Endodermal cell (in vitro differentiated cells): ENCODE measurements at regions not wholly inside any gene's neighbourhood (a gene's known extent, or its start where the extent isn't known, plus 50 kb on each side); places are given as distances from the start of the nearest gene placed in this dataset.

Source experiments
- DNase-seq: peaks from one replicate; pipeline ENCODE4 v3.0.0-alpha.2; 2017
- H3K27ac ChIP-seq: 2 replicates; pipeline ENCODE4 v1.5.1; 2013; ENCODE audit warnings: mild to moderate bottlenecking, low read depth, low read length, moderate library complexity
- H3K27me3 ChIP-seq: 2 replicates; pipeline ENCODE4 v1.6.1; 2013; ENCODE audit warnings: mild to moderate bottlenecking, low read length, moderate library complexity; ENCODE audit not compliant: insufficient read depth, control insufficient read depth, poor library complexity, severe bottlenecking
- H3K36me3 ChIP-seq: 2 replicates; pipeline ENCODE4 v1.7.0; 2013; ENCODE audit warnings: mild to moderate bottlenecking, low read length, moderate library complexity; ENCODE audit not compliant: control insufficient read depth, insufficient read depth
- H3K4me1 ChIP-seq: one replicate; pipeline ENCODE4 v1.7.0; 2013; ENCODE audit warnings: low read length; ENCODE audit not compliant: control insufficient read depth, insufficient read depth
- H3K4me3 ChIP-seq: 2 replicates; pipeline ENCODE4 v1.5.1; 2013; ENCODE audit warnings: mild to moderate bottlenecking, low read length, moderate library complexity
- H3K9ac ChIP-seq: 2 replicates; pipeline ENCODE4 v1.6.1; 2013; ENCODE audit warnings: mild to moderate bottlenecking, low read length, moderate library complexity; ENCODE audit not compliant: poor library complexity, severe bottlenecking; ENCODE audit errors: extremely low read depth
- H3K9me3 ChIP-seq: 2 replicates; pipeline ENCODE4 v1.6.1; 2013; ENCODE audit warnings: mild to moderate bottlenecking, low read length, moderate library complexity; ENCODE audit not compliant: control insufficient read depth
- H3K27ac Mint-ChIP-seq: 2 replicates; pipeline ENCODE4 v1.8.0; 2020; ENCODE audit warnings: mixed read lengths
- H3K27me3 Mint-ChIP-seq: 2 replicates; pipeline ENCODE4 v1.8.0; 2021; ENCODE audit warnings: mild to moderate bottlenecking, mixed read lengths; ENCODE audit not compliant: insufficient read depth
- H3K36me3 Mint-ChIP-seq: 2 replicates; pipeline ENCODE4 v1.8.0; 2020; ENCODE audit warnings: low read depth, mixed read lengths
- H3K4me1 Mint-ChIP-seq: 2 replicates; pipeline ENCODE4 v1.8.0; 2020; ENCODE audit warnings: mixed read lengths
- H3K4me3 Mint-ChIP-seq: 2 replicates; pipeline ENCODE4 v1.8.0; 2020; ENCODE audit warnings: mild to moderate bottlenecking, moderate library complexity, mixed read lengths
- H3K9me3 Mint-ChIP-seq: 2 replicates; pipeline ENCODE4 v1.8.0; 2020; ENCODE audit warnings: mild to moderate bottlenecking, mixed read lengths
- CTCF ChIP-seq: fragments of 200-600 bp; sonication (generic); conservative IDR thresholded peaks from 2 replicates; pipeline ENCODE4 v1.5.0; 2021; ENCODE audit warnings: antibody characterized with exemption, mild to moderate bottlenecking
- WGBS, 2 experiments: methylation state at CpG; one replicate each; pipeline versions ENCODE4 v1.1.5 to v1.1.7; 2013; ENCODE audit warnings: missing lambda C conversion rate in 2 of 2, mixed read lengths in 1 of 2; ENCODE audit not compliant: insufficient coverage in 1 of 2, insufficient read length in 1 of 2; 5-methylcytosine and 5-hydroxymethylcytosine counted together

- Mint-ChIP-seq H3K36me3 (no peaks in the 10 kb centered on the region), H3K9me3 (no peaks in the 10 kb centered on the region), H3K4me1 (no peaks in the 10 kb centered on the region), H3K27me3 (no peaks in the 10 kb centered on the region), H3K27ac (no peak overlapping the region), H3K4me3 (no peak overlapping the region)
- H3K27me3 ChIP-seq = no peaks in the 10 kb centered on the region
- H3K4me1 ChIP-seq = no peaks in the 10 kb centered on the region
- H3K9ac ChIP-seq = no peak overlapping the region
- no peaks in the 10 kb centered on the region for H3K36me3 ChIP-seq
- H3K27ac ChIP-seq = no peak overlapping the region
- WGBS, 2 experiments = 85% methylated on average over 2 of the region's 2 CpGs; no CpG with 5 or more reads in 1 of the 2 experiments
- no peak overlapping the region for H3K4me3 ChIP-seq
- DNase-seq = no peak
- H3K9me3 ChIP-seq = no peaks in the 10 kb centered on the region
- TF ChIP-seq CTCF = no peak
Measured at GRCh38 chr5:24899180-24899579, 254.4 kb upstream of the CDH10 start.

- H3K9me3 ChIP-seq = no peaks in the 10 kb centered on the region
- Mint-ChIP-seq H3K4me1 (peaks cover 2% of the 10 kb centered on the region), H3K9me3 (no peaks in the 10 kb centered on the region), H3K27ac (no peak overlapping the region), H3K36me3 (no peaks in the 10 kb centered on the region), H3K27me3 (peaks cover 1% of the 10 kb centered on the region), H3K4me3 (no peak overlapping the region)
- no peak for TF ChIP-seq CTCF
- no peaks in the 10 kb centered on the region for H3K36me3 ChIP-seq
- H3K27me3 ChIP-seq = no peaks in the 10 kb centered on the region
- no peak for DNase-seq
- H3K4me3 ChIP-seq = no peak overlapping the region
- 93 to 94% methylated on average over 4 of the region's 4 CpGs for WGBS, 2 experiments
- H3K9ac ChIP-seq = no peak overlapping the region
- H3K4me1 ChIP-seq = no peaks in the 10 kb centered on the region
- H3K27ac ChIP-seq = no peak overlapping the region
Measured at GRCh38 chr5:24864244-24864643, 219.5 kb upstream of the CDH10 start.

GRCh38 chr5:24862117-24862516 lies 217.3 kb upstream of the CDH10 start:
- H3K27me3 Mint-ChIP-seq = peaks cover 1% of the 10 kb centered on the region
- H3K36me3 Mint-ChIP-seq = no peaks in the 10 kb centered on the region
- H3K9ac ChIP-seq = no peak overlapping the region
- H3K27ac Mint-ChIP-seq = no peak overlapping the region
- H3K4me1 Mint-ChIP-seq = peaks cover 5% of the 10 kb centered on the region
- H3K4me1 ChIP-seq = no peaks in the 10 kb centered on the region
- peaks cover 7% of the 10 kb centered on the region for H3K27me3 ChIP-seq
- H3K27ac ChIP-seq = no peak overlapping the region
- no peaks in the 10 kb centered on the region for H3K9me3 Mint-ChIP-seq
- TF ChIP-seq CTCF = no peak
- 44% methylated on average over 1 of the region's 3 CpGs; no CpG with 5 or more reads in 1 of the 2 experiments for WGBS, 2 experiments
- no peaks in the 10 kb centered on the region for H3K36me3 ChIP-seq
- H3K9me3 ChIP-seq = no peaks in the 10 kb centered on the region
- H3K4me3 Mint-ChIP-seq = no peak overlapping the region
- DNase-seq = no peak
- H3K4me3 ChIP-seq = no peak overlapping the region
